HCT116 (cell line): ENCODE measurements at regions not wholly inside any gene's neighbourhood (a gene's known extent, or its start where the extent isn't known, plus 50 kb on each side); places are given as distances from the start of the nearest gene placed in this dataset.

Experiments used
- ATAC-seq: fragments of 200-7000 bp; cut with Tn5 transposase; 2 replicates; pipeline ENCODE4 v1.9.1; 2020; ENCODE audit warnings: mild to moderate bottlenecking, moderate library complexity
- BruUV-seq: library from RNA; stranded (reverse); fragments of 400-500 nt; replicated peaks from 2 replicates; lab custom pipeline; 2021; lab: Mats Ljungman, UMichigan
- CTCF ChIA-PET: fragments of 300-600 bp; sonication (Branson Sonifier 250); formaldehyde crosslinking; loops from one replicate; lab custom pipeline; 2021; ENCODE audit warnings: antibody characterized with exemption; lab: Charles Lee
- POLR2A ChIA-PET: fragments of 300-600, 350-600 bp; sonication (Branson Sonifier 250); formaldehyde crosslinking; loops from one replicate; lab custom pipeline; 2021; ENCODE audit warnings: antibody characterized with exemption; lab: Charles Lee
- RAD21 ChIA-PET, 2 experiments: fragments of 300-600 bp; sonication (Branson Sonifier 250); formaldehyde crosslinking; loops; one replicate each; lab custom pipeline; 2023; ENCODE audit warnings: low total read pairs in 2 of 2; ENCODE audit not compliant: uncharacterized antibody in 2 of 2, unreplicated experiment in 2 of 2, low non-redundant PET in 1 of 2; lab: Charles Lee
- DNase-seq: peaks from one replicate; pipeline ENCODE4 v3.0.0-alpha.2; 2010; ENCODE audit warnings: low read depth, low spot score
- H2AFZ ChIP-seq: fragments of 200-600 bp; shearing (Covaris generic), sonication (generic); 2 replicates; pipeline ENCODE4 v1.6.1; 2017; ENCODE audit warnings: low read depth, mixed run types, mixed read lengths, antibody characterized with exemption, low read length; ENCODE audit not compliant: poor library complexity, severe bottlenecking
- H3K27ac ChIP-seq: 2 replicates; pipeline ENCODE4 v1.5.1; 2012; ENCODE audit warnings: low read depth, low read length
- H3K27me3 ChIP-seq: fragments of 200-600 bp; sonication (generic); 2 replicates; pipeline ENCODE4 v1.6.1; 2016; ENCODE audit warnings: mixed run types, low read length, mixed read lengths; ENCODE audit not compliant: insufficient read depth
- H3K36me3 ChIP-seq, 2 experiments: fragments of 200-500 bp in 1 of 2; fragments of 200-600 bp in 1 of 2; sonication (Bioruptor generic) in 1 of 2; sonication (generic) in 1 of 2; 2 replicates each; pipeline versions ENCODE4 v1.5.1 to v1.6.1; 2014 to 2016; ENCODE audit warnings: low read length in 2 of 2, inconsistent platforms in 1 of 2, mixed read lengths in 1 of 2, mixed run types in 1 of 2; ENCODE audit not compliant: insufficient read depth in 2 of 2, control insufficient read depth in 1 of 2
- H3K4me1 ChIP-seq, 2 experiments: fragments of 200-600 bp in 1 of 2; sonication (generic) in 1 of 2; 2 replicates each; pipeline versions ENCODE4 v1.5.1 to v1.6.1; 2012 to 2017; ENCODE audit warnings: low read length in 2 of 2, inconsistent platforms in 1 of 2, mild to moderate bottlenecking in 1 of 2, mixed read lengths in 1 of 2, mixed run types in 1 of 2, moderate library complexity in 1 of 2; ENCODE audit not compliant: insufficient read depth in 2 of 2, control insufficient read depth in 1 of 2
- H3K4me2 ChIP-seq: fragments of 200-600 bp; sonication (generic); 2 replicates; pipeline ENCODE4 v1.6.1; 2017; ENCODE audit warnings: mixed run types, low read length, mixed read lengths
- H3K4me3 ChIP-seq, 2 experiments: fragments of 200-600 bp in 1 of 2; sonication (generic) in 1 of 2; replicated peaks in 1 of 2; 2 replicates each; pipeline ENCODE4 v1.5.1; 2011 to 2016; ENCODE audit warnings: low read length in 2 of 2, control low read depth in 1 of 2, low read depth in 1 of 2, mild to moderate bottlenecking in 1 of 2, mixed read lengths in 1 of 2, mixed run types in 1 of 2
- H3K79me2 ChIP-seq: fragments of 200-600 bp; sonication (generic); 2 replicates; pipeline ENCODE4 v1.6.1; 2017; ENCODE audit warnings: mild to moderate bottlenecking, mixed run types, low read length, moderate library complexity, mixed read lengths; ENCODE audit not compliant: insufficient read depth
- H3K9ac ChIP-seq: fragments of 200-600 bp; sonication (generic); 2 replicates; pipeline ENCODE4 v1.6.1; 2016; ENCODE audit warnings: low read length, mixed read lengths
- H3K9me2 ChIP-seq: fragments of 200-600 bp; sonication (generic), shearing (Covaris generic); 2 replicates; pipeline ENCODE4 v1.6.1; 2017; ENCODE audit warnings: mixed run types, mild to moderate bottlenecking, moderate library complexity; ENCODE audit not compliant: insufficient read depth
- H3K9me3 ChIP-seq, 2 experiments: fragments of 200-500 bp in 1 of 2; fragments of 200-600 bp in 1 of 2; sonication (Bioruptor generic) in 1 of 2; sonication (generic) in 1 of 2; 2 replicates each; pipeline ENCODE4 v1.6.1; 2014 to 2017; ENCODE audit warnings: low read length in 2 of 2, mixed read lengths in 2 of 2, inconsistent platforms in 1 of 2, low read depth in 1 of 2, mild to moderate bottlenecking in 1 of 2, mixed run types in 1 of 2, moderate library complexity in 1 of 2; ENCODE audit not compliant: control insufficient read depth in 1 of 2, insufficient read depth in 1 of 2
- H4K20me1 ChIP-seq: fragments of 200-600 bp; sonication (generic), shearing (Covaris generic); 2 replicates; pipeline ENCODE4 v1.6.1; 2017; ENCODE audit warnings: mixed run types, mild to moderate bottlenecking, moderate library complexity; ENCODE audit not compliant: insufficient read depth
- ATF3 ChIP-seq: IDR thresholded peaks from 2 replicates; pipeline ENCODE4 v1.6.1; 2012
- CBX3 ChIP-seq: IDR thresholded peaks from 2 replicates; pipeline ENCODE4 v1.6.1; 2012; ENCODE audit warnings: low read depth
- CEBPB ChIP-seq: IDR thresholded peaks from 2 replicates; pipeline ENCODE4 v1.6.1; 2012; ENCODE audit warnings: low read depth
- EGR1 ChIP-seq: IDR thresholded peaks from 2 replicates; pipeline ENCODE4 v1.6.1; 2012; ENCODE audit warnings: low read depth
- EZH2 ChIP-seq: fragments of 200-600 bp; sonication (generic); IDR thresholded peaks from 2 replicates; pipeline ENCODE4 v1.6.1; 2017; ENCODE audit warnings: antibody characterized with exemption, mixed run types
- EZH2phosphoT487 ChIP-seq: fragments of 200-600 bp; IDR thresholded peaks from 2 replicates; pipeline ENCODE4 v1.6.1; 2018; ENCODE audit warnings: antibody characterized with exemption, borderline replicate concordance
- FOSL1 ChIP-seq: IDR thresholded peaks from 2 replicates; pipeline ENCODE4 v1.6.1; 2012; ENCODE audit warnings: low read depth
- JUND ChIP-seq: IDR thresholded peaks from 2 replicates; pipeline ENCODE4 v1.6.1; 2012
- MAX ChIP-seq: IDR thresholded peaks from 2 replicates; pipeline ENCODE4 v1.6.1; 2012
- POLR2A ChIP-seq: IDR thresholded peaks from 2 replicates; pipeline ENCODE4 v1.7.0; 2011; ENCODE audit warnings: borderline replicate concordance; ENCODE audit not compliant: insufficient read depth, insufficient read length; ENCODE audit errors: extremely low read depth
- POLR2AphosphoS5 ChIP-seq: IDR thresholded peaks from 2 replicates; pipeline ENCODE4 v1.6.1; 2011; ENCODE audit warnings: mild to moderate bottlenecking, low read depth, low read length, moderate library complexity
- RAD21 ChIP-seq: IDR thresholded peaks from 2 replicates; pipeline ENCODE4 v1.6.1; 2012; ENCODE audit warnings: low read depth, mild to moderate bottlenecking
- REST ChIP-seq: IDR thresholded peaks from 2 replicates; pipeline ENCODE4 v1.6.1; 2012; ENCODE audit warnings: low read depth
- SIN3A ChIP-seq: IDR thresholded peaks from 2 replicates; pipeline ENCODE4 v1.6.1; 2012; ENCODE audit warnings: low read depth
- SRF ChIP-seq: IDR thresholded peaks from 2 replicates; pipeline ENCODE4 v1.6.1; 2012; ENCODE audit warnings: low read depth
- TCF7L2 ChIP-seq: IDR thresholded peaks from 2 replicates; pipeline ENCODE4 v1.7.0; 2011; ENCODE audit warnings: borderline replicate concordance, inconsistent platforms; ENCODE audit not compliant: insufficient read depth, insufficient read length; ENCODE audit errors: extremely low read depth
- YY1 ChIP-seq: IDR thresholded peaks from 2 replicates; pipeline ENCODE4 v1.6.1; 2011; ENCODE audit warnings: low read length, low read depth, moderate library complexity, mild to moderate bottlenecking; ENCODE audit not compliant: insufficient replicate concordance; ENCODE audit errors: extremely low read depth
- ZBTB33 ChIP-seq: IDR thresholded peaks from 2 replicates; pipeline ENCODE4 v1.6.1; 2011; ENCODE audit warnings: mild to moderate bottlenecking, low read length, moderate library complexity; ENCODE audit not compliant: insufficient replicate concordance; ENCODE audit errors: extremely low read depth
- ZFX ChIP-seq: fragments of 450-650 bp; IDR thresholded peaks from 2 replicates; pipeline ENCODE4 v1.6.1; 2017
- ZNF274 ChIP-seq: fragments of 200-500 bp; sonication (Bioruptor generic); IDR thresholded peaks from 2 replicates; pipeline ENCODE4 v1.6.1; 2014; ENCODE audit warnings: mild to moderate bottlenecking, low read depth, low read length, inconsistent platforms
- intact Hi-C: fragments of 100-400 bp; cut with micrococcal nuclease; formaldehyde crosslinking; loops from 2 replicates; pipeline ENCODE4 v1.10.0; 2022

- no peak for TF ChIP-seq ATF3
- TF ChIP-seq JUND = no peak
- no peak for TF ChIP-seq MAX
- TF ChIP-seq FOSL1 = no peak
- TF ChIP-seq RAD21 = no peak
- TF ChIP-seq SRF = no peak
- no peak for TF ChIP-seq ZNF274
- no peak for TF ChIP-seq CBX3
- no peak for TF ChIP-seq POLR2A
- TF ChIP-seq ZBTB33 = no peak
- TF ChIP-seq ZFX = no peak
- TF ChIP-seq POLR2AphosphoS5 = no peak
- TF ChIP-seq EZH2 = no peak
- TF ChIP-seq TCF7L2 = no peak
- no peak for TF ChIP-seq YY1
- TF ChIP-seq EGR1 = no peak
- no peak for TF ChIP-seq REST
- no peak for TF ChIP-seq EZH2phosphoT487
- no peak for TF ChIP-seq CEBPB
- no peak for TF ChIP-seq SIN3A
- Histone ChIP-seq H3K9me3 (no peaks in the 10 kb centered on the region), H3K27ac (no peak overlapping the region), H2AFZ (no peak overlapping the region), H4K20me1 (no peaks in the 10 kb centered on the region), H3K9me2 (no peaks in the 10 kb centered on the region), H3K4me1 (no peaks in the 10 kb centered on the region), H3K79me2 (no peaks in the 10 kb centered on the region), H3K36me3 (no peaks in the 10 kb centered on the region), H3K4me3 (no peak overlapping the region), H3K4me2 (no peak overlapping the region), H3K9ac (no peak overlapping the region), H3K27me3 (peaks cover 24% of the 10 kb centered on the region)
- no peak for DNase-seq
- intact Hi-C loops = no loop called here
- RAD21 ChIA-PET = no interaction called here
- CTCF ChIA-PET = no interaction called here
- POLR2A ChIA-PET = no interaction called here
- ATAC-seq = no peak
- no TSS peak for BruUV-seq
These were observed 286.7 kb upstream of the GRIP1 start for GRCh38 chr12:66965621-66966020.
